Left kidney (tissue), 1 donor: ENCODE measurements at regions not wholly inside any gene's neighbourhood (a gene's known extent, or its start where the extent isn't known, plus 50 kb on each side); places are given as distances from the start of the nearest gene placed in this dataset.
A peak's percentile ranks its signal among the peaks of the same experiment; 100 is the strongest.

Source experiments
- DNase-seq: peaks from one replicate; pipeline ENCODE4 v3.0.0-alpha.2; 2013

DNA sequence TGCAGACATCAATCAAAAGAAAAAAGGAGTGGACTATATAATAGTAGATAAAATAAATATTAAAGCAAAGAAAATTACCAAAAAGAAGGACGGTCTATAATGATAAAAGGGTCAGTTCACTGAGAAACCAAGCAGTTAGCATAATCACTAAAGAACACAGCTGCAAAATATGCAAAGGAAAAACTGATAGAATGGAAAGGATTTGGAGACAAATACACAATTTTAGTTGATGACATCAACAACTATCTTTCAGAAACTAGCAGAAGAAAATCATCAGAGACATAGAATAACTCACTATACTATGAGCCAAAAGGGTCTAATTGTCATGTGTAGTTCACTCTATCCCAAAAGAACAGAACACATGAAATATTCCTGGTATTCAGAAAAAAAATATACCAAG, 316.4 kb upstream of the IGFBP3 start:
- no peak for DNase-seq

DNA sequence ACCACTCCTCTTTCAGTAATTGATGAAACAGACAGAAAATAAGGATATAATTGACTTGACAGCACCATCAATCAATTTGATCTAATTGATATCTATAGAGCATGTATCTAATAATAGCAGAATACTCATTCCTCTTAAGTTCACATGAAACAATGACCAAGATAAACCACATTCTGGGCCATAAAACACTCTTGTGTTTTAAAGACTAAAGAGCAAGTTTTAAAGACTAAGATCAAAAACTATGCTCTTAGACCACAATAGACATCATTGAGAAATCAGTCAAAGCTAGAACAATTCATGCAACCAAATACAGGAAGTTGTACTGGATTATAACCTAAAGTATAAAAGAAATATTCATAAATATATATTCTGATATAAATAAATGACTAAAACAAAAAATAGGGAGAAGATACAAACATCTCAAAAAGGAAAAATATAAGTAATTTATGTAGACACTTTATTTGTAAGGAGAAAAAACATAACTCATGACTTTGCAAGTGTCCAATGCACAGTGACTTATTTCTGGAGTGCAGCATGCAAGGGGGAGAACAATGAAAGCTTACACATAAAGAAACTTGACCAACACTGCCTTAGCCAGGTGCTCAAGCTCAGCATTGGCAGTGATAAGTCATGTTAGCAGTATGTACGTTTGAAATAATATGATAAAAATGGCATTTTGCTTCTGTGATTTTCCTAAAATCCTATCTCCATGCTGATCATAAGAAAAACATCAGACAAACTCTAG, 312.7 kb upstream of the IGFBP3 start:
- DNase-seq = no peak

GRCh38 chr7:46230990-46231305, 309.9 kb upstream of the IGFBP3 start:
- no peak for DNase-seq

DNA sequence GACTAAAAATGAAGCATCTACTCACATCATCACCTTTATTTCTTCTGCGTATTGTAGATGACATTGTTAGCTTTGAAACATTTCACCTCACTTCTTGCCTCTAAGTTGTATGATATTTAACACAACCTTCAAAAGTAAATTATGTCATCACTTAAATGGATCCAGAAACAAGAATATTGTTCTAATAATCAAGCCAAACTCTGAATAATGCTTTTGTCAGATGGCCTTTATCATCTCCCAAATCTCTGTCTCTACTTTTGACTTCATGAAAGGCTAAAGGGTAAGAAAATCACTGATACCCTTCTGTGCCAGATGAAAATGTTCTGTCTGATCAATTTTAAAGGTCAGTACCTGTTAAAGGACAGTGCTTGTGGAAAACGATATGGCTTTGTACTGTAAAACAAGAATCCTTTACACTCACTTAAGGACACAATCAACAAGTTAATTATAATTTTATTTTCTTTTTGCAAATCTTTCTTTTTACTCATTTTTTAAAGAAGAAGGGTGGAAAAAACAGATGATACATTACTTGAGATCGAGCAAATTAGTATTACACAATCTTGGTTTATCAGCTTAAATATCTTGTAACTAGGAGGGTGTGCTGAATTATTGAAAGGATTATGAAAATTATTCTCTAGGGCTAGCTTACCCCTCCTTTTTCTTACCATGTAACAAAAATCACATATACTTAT, 309.4 kb upstream of the IGFBP3 start:
- DNase-seq = no peak

GRCh38 chr7:46229409-46229808, 308.3 kb upstream of the IGFBP3 start:
- no peak for DNase-seq

GRCh38 chr7:46226860-46227259, 305.8 kb upstream of the IGFBP3 start:
- DNase-seq = no peak

GRCh38 chr7:46224363-46224762, 303.3 kb upstream of the IGFBP3 start:
- DNase-seq = no peak

DNA sequence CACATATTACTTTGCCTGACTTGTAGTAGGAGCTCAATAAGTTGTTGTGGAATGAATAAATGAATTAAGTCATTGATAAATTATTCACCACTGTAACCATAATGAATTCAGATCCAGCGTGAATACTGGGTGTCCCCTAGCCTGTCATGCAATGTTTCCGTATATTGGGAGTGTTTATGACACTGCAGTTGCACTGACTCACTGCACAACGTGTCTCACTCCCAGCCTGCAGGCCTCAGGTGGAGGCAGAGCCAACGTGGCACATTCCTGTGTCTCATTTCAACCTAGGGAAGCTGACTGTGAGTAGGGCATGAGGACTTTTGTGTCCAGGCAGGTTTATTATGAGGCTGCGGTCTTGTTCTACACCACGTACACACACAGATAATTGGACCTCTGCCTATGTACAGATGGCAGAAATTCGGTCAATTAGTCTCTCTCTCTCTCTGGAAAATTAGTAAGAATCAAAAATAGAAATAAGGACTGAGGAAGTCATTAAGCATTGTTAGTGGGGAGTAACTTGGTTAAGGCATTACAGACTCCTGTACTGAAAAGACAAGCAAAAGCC, 299.1 kb upstream of the IGFBP3 start:
- no peak for DNase-seq

DNA sequence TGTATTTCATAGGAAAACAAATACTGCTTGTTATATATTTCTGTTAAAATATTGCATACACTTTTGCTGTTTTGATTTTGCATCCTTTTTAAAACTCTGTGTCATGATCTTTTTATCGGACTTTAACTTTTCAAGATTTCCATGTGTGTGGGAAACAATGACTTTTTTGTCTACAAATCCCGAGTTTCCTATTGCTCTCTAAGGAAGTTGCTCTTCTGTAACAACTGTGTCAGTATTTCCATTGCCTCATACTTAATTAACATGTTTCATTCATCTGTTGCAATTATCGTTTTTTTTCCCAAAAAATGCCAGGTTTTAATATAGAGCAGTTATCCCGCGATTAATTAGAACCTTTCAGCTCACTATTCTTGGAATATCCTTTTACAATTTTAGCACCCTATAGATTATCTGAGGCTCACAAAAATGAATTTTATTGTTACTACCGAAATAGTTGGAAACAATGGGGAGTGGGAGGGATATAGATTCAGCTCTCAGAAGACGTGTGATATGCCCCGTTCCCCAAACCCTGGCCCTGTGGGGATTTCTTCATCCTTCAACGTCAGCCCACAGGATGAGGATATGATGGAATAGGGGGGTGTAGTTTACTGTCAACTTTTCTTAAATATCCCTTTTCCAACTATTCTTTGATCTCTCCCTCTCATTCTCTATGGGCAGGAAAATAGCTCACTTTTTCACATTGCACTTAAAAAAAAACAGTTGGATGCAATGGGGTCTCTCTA, 297.6 kb upstream of the IGFBP3 start:
- DNase-seq = no peak

DNA sequence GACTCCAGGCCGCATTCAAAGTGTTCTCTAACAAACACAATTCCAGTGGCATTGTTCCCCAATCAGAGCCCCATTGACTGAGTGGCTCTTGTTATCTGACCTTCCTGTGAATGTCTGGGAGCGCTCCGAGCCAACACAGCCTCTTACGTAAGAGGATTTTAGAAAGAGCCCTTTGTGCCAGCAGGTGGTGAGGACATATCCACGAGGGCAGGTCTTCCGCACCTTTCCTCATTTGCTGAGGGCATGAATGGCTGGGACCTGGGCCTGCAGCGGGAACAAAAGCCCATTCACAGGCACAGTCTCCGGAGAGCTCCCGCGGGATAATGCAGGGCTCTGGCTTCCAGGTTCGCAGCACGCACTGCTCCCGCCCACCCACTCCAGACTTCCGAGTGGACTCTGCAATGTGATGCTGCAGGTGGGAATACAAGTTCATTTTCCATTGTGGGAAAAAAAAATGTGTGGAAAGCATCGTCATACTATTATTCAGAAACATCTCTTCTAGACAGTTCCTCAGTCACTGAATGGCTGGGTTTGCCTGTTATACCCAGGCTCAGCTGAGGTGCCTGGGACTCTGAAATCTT, 295.0 kb upstream of the IGFBP3 start:
- no peak for DNase-seq

DNA sequence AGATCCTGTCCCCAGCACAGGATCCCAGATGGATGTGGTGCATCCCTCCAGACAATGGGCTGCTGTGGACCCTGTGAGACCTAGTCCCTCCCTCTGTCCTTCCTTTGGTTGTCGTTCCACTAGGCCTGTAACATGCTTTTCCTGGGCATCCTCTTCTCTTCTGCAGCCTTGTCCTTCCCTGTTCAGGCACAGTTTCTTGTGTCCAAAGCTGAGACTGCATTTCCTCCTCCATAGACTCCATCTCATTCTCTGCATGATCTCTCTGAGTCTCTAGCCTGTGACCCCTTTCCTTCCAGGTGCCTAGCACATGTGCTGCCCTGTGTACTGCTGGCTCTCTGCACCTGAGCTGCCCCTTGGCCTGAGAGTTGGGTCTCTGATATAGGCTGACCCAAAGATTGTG, 293.5 kb upstream of the IGFBP3 start:
- DNase-seq = no peak

- DNase-seq = no peak
Measured at GRCh38 chr7:46213154-46213537, 292.1 kb upstream of the IGFBP3 start.

- no peak for DNase-seq
Measured at GRCh38 chr7:46212425-46213153, 291.5 kb upstream of the IGFBP3 start.

GRCh38 chr7:46210467-46210866, 289.4 kb upstream of the IGFBP3 start:
- DNase-seq = no peak

GRCh38 chr7:46209611-46210388, 288.7 kb upstream of the IGFBP3 start:
- DNase-seq = no peak

GRCh38 chr7:46208635-46209525, 287.8 kb upstream of the IGFBP3 start:
- DNase-seq = no peak

GRCh38 chr7:46207931-46208634, 287.0 kb upstream of the IGFBP3 start:
- DNase-seq = peak; percentile 46

GRCh38 chr7:46206476-46207060, 285.5 kb upstream of the IGFBP3 start:
- DNase-seq = no peak

DNA sequence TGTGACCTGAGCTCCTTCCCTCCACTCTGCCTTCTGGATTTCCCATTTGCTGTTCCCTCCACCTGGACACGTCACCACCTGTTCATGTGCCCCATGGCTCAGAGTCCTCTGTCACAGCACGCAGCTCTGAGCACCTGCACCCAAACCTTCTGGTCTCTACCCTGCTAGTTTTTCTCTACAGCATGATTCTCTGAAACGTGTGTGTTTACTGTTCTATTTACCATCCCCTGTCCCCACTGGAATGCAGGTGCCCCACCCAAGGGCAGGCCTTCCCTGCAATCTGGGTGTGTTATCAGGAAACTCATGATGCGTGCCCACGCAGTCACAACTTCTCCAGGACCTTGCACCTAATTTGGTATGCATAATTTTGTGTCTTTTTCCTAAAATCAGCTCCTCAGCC, 284.4 kb upstream of the IGFBP3 start:
- no peak for DNase-seq
